Hippocampal formation (tissue), 2 donors: ENCODE measurements at regions not wholly inside any gene's neighbourhood (a gene's known extent, or its start where the extent isn't known, plus 50 kb on each side); places are given as distances from the start of the nearest gene placed in this dataset.

Experiments
- DNase-seq, 2 donors: peaks; one replicate each; lab custom pipeline; 2025; lab: John Stamatoyannopoulos, UW

- DNase-seq, result peak; percentile 63 to 67
Measured at GRCh38 chr13:99436686-99437416, 64.4 kb upstream of the TM9SF2 start.

GRCh38 chr13:99439048-99439447, 62.2 kb upstream of the TM9SF2 start:
- DNase-seq, result no peak

DNA sequence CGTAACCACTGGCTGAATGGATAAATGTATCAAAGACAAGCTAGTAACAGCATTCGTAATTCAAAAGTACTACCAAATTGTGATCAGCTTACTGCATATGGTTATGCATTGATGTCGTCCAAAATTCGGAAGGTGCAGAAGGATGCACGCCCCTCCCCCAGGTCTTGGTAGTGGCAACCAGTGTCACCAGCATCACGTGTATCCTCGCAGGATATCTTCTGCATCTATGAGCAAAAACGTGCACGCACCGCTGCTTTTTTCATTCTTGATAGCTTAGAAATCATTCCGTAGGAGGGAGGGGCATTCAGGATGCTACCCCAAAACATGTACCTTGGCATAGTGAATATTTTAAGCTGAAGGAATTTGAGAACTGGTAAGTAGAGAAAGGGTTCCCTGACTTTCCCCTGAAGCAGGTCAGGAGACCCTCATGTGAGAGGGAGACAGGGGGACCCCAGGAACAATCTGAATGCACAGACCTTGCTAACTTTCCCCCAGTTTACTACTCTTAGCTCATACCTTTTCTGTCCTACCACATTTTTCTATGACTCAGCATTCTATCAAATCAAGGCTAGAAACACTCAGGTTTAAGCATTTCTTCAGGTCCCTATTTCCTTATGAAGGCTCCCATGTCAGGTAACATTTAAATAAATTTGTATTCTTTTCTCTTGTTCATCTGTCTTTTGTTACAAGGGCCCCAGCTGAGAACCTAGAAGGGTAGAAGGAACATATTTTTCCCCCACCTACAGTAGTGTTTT, 61.2 kb upstream of the TM9SF2 start:
- no peak for DNase-seq

- DNase-seq, result peak; percentile 11 to 32
Measured at GRCh38 chr13:99442273-99442895, 58.9 kb upstream of the TM9SF2 start.

DNA sequence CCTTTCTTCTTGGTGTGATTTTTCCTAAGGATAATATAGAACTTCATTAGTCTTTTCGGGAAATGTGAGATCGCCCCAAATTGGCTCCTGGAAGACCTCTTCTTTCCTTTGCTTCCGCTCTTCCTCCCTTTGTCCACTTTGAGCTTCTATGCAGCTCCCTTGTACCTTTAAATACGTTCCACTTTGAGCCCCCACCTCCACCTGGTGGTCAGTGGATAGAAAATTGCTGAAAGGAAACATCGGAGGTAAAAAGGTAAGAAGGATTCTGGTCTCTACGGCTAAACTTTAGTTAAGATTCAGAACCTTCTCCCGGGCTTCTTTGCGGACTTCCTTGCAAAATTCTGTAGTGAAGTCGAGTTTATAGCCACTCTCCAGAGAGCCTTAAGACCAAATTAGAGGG, 55.0 kb upstream of the TM9SF2 start:
- DNase-seq, result no peak

- no peak for DNase-seq
Measured at GRCh38 chr13:99448546-99448945, 52.7 kb upstream of the TM9SF2 start.

GRCh38 chr13:99450416-99450815, 50.9 kb upstream of the TM9SF2 start:
- no peak for DNase-seq
